D721Med (cell line): ENCODE measurements at regions not wholly inside any gene's neighbourhood (a gene's known extent, or its start where the extent isn't known, plus 50 kb on each side); places are given as distances from the start of the nearest gene placed in this dataset.

Experiments used
- DNase-seq: peaks from one replicate; pipeline ENCODE4 v3.0.0; 2011; ENCODE audit warnings: low spot score; ENCODE audit not compliant: insufficient read length
- FAIRE-seq: peaks from 2 replicates; lab custom pipeline; 2011; peaks lifted over from hg19 to GRCh38; lab: Jason Lieb, UNC
- CTCF ChIP-seq: IDR thresholded peaks from 2 replicates; pipeline ENCODE4 v1.5.1; 2012; ENCODE audit warnings: mild to moderate bottlenecking, control low read depth; ENCODE audit not compliant: insufficient read depth; ENCODE audit errors: missing control alignments

- TF ChIP-seq CTCF, result no peak
- FAIRE-seq, result no peak
- DNase-seq, result no peak
Measured at GRCh38 chr15:79190093-79190492, 92.4 kb upstream of the ANKRD34C start.

GRCh38 chr15:79186616-79187015, 95.9 kb upstream of the ANKRD34C start:
- TF ChIP-seq CTCF, result no peak
- no peak for FAIRE-seq
- no peak for DNase-seq

- peak; percentile 8 for TF ChIP-seq CTCF
- DNase-seq, result no peak
- no peak for FAIRE-seq
Measured at GRCh38 chr15:79185199-79185598, 94.6 kb upstream of the RASGRF1 start.

GRCh38 chr15:79184465-79184892, 93.9 kb upstream of the RASGRF1 start:
- TF ChIP-seq CTCF, result peak; percentile 88
- DNase-seq (peak; percentile 51), FAIRE-seq (peak; percentile 32)

GRCh38 chr15:79180318-79180717, 89.7 kb upstream of the RASGRF1 start:
- DNase-seq (no peak), FAIRE-seq (no peak)
- TF ChIP-seq CTCF, result no peak

- TF ChIP-seq CTCF, result no peak
- DNase-seq, result no peak
- no peak for FAIRE-seq
Measured at GRCh38 chr15:79179597-79179996, 89.0 kb upstream of the RASGRF1 start.

GRCh38 chr15:79179108-79179561, 88.6 kb upstream of the RASGRF1 start:
- DNase-seq, result no peak
- no peak for FAIRE-seq
- TF ChIP-seq CTCF, result no peak
